SK-MEL-5 (cell line): ENCODE measurements at regions not wholly inside any gene's neighbourhood (a gene's known extent, or its start where the extent isn't known, plus 50 kb on each side); places are given as distances from the start of the nearest gene placed in this dataset.
A peak's percentile ranks its signal among the peaks of the same experiment; 100 is the strongest.
"Not testable (repeated sequence)": the region's sequence is repeated elsewhere in the genome, so short reads cannot be mapped to it uniquely, and the experiment has no call there.

Experiments
- DNase-seq: peaks from one replicate; pipeline ENCODE4 v3.0.0-alpha.2; 2016; ENCODE audit warnings: low read depth, low spot score
- in situ Hi-C: cut with HindIII; loops from 2 replicates; pipeline ENCODE4 v1.10.0; 2016; ENCODE audit warnings: low sequenced_read_pairs, high pct_unique_total_duplicates, low pct_unique_long_range_greater_than_20kb

DNA sequence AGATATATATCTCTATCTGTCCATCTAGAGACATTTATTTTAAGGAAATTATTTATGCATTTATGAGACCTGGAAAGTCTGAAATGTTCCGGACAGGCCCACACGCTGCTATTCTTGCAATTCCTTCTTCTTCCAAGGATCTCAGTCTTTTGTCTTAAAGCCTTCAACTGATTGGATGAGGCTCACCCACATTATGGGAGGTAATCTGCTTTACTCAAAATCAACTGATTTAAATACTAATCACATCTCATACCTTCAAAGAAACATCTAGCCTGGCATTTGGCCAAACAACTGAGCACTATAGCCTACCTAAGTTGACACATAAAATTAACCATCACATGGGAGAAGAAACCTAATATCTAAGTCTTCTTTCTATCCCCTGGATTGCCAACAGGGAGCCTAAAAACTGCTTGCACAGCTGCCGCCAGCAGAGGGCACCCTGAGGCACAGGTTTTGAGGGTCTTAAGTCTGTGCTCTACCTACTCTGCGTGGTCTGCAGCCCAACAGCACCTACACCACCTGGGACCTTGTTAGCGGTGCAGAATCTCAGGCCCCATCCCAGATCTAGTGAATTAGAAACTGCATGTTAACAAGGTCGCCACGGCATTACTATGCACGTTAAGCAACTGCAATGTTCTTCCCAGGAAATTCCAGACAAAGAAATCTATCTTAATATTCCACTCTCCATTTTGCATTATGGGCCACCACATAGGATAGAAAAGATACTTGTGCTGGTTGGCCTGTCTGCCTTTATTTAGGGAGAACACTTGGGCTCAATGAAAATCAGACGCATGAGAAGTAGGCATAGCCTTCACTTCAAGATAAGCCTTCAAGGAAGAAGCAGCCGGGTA lies 249.7 kb downstream of the FOXG1 start:
- in situ Hi-C loops: no loop called here

DNA sequence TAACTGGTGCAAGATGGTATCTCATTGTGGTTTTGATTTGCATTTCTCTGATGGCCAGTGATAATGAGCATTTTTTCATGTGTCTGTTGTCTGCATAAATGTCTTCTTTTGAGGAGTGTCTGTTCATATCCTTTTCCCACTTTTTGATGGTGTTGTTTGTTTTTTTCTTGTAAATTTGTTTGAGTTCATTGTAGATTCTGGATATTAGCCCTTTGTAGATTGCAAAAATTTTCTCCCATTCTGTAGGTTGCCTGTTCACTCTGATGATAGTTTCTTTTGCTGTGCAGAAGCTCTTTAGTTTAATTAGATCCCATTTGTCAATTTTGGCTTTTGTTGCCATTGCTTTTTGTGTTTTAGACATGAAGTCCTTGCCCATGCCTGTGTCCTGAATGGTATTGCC lies 256.9 kb downstream of the FOXG1 start:
- DNase-seq, in situ Hi-C loops: not testable (repeated sequence)

More for the DNA sequence above, 249.7 kb downstream of the FOXG1 start:
- DNase-seq: peak; percentile 57

DNA sequence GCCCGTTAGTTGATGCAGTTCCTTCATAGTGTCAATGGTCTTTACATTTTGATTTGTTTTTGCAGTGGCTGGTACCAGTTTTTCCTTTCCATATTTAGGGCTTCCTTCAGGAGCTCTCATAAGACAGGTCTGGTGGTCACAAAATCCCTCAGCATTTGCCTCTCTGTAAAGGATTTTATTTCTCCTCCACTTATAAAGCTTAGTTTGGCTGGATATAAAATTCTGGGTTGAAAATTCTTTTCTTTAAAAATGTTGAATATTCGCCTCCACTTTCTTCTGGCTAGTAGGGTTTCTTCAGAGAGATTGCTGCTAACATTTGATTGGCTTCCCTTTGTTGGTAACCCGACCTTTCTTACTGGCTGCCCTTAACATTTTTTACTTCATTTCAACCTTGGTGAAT lies 260.9 kb downstream of the FOXG1 start:
- DNase-seq, in situ Hi-C loops: not testable (repeated sequence)

DNA sequence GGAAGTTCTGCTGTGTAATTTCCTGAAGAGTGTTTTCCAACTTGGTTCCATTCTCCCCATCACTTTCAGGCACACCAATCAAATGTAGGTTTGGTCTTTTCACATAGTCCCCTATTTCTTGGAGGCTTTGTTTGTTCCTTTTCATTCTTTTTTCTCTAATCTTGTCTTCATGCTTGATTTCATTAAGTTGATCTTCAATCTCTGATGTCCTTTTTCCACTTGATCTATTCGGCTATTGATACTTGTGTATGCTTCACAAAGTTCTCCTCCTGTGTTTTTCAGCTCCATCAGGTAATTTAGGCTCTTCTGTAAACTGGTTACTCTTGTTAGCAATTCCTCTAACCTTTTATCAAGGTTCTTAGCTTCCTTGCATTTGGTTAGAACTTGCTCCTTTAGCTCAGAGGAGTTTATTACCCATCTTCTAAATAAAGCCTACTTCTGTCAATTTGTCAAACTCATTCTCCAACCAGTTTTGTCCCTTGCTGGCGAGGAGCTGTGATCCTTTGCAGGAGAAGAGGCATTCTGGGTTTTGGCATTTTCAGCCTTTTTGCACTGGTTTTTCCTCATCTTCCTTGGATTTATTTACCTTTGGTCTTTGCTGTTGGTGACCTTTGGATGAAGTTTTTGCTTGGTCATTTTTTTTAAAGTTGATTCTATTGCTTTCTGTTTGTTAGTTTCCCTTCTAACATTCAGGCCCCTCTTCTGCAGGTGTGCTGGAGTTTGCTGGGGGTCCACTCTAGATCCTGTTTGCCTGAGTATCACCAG lies 261.5 kb downstream of the FOXG1 start:
- in situ Hi-C loops, DNase-seq: not testable (repeated sequence)

DNA sequence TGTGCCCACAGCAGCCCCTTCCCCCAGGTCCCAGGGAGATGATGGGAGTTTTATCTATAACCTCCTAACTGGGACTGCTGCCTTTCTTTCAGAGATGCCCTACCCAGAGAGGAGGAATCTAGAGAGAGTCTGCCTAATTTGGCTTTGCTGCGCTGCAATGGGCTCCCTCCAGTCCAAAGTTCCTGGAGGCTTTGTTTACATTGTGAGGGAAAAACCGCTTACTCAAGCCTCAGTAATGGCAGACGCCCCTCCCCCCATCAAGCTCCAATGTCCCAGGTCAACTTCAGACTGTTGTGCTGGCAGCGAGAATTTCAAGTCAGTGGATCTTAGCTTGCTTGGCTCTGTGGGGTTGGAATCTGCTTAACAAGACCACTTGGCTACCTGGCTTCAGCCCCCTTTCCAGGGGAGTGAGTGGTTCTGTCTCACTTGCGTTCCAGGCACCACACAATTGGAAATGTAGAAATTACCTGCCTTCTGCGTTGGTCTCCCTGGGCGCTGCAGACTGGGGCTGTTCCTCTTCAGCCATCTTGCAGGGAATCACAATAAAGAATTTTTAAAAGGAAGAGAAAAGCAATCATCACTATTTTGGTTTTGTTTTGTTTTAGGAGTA lies 262.5 kb downstream of the FOXG1 start:
- no peak for DNase-seq
- in situ Hi-C loops: no loop called here

DNA sequence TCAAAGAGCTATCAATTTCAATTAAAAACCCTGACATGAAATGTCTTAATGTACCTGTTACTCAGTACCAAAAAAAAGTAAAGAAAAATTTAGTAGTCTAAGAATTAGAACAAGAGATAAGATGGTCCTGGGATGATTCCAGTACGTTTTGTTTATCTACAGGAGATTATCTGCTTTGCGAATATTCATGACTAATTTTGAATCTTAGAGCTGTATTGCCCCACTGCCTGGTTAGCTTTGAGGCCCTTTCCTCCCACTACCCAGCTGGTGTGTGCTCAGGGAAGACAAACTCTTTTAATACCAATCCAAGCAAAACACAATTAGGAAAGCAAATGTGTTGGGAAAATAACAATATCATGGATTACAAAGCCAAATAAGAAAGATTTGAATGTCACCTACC lies 263.5 kb downstream of the FOXG1 start:
- in situ Hi-C loops: no loop called here
- no peak for DNase-seq

DNA sequence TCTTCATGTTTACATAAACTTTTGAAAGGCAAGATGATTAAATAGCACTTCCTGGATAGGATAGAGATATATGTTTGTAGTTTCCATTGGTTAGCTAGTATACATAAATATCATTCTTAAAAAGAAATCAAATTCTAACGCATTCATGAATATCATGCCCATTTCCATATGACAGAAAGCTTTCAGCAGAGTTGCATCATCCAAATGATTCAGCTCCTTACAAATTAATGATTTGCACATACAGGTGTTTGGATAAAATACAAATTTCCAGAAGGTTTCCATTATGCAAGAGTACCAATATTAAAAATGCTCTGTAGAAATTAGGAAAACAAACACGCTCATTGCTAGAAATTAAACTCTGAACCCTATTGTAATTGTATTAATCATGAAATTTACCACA lies 264.4 kb downstream of the FOXG1 start:
- DNase-seq: no peak
- in situ Hi-C loops: no loop called here

DNA sequence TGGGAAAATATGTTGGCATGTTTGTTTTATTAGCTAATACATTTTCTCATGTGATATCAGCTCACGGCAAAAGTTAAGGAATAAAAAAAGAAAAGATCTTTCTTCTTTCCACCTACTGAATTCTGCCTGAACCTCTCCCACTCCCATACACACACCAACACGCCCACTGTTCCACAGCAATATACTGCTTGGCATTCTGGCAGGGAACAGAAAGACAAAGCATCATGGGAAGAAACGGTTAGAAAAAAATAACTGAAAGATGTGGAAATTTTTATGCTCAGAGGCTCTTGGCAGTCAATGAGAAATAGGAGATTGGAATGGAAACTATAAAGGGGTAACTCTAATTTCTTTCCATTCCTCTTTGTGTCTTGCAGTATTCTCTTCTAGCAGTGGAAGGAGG lies 268.5 kb downstream of the FOXG1 start:
- in situ Hi-C loops: no loop called here
- no peak for DNase-seq

DNA sequence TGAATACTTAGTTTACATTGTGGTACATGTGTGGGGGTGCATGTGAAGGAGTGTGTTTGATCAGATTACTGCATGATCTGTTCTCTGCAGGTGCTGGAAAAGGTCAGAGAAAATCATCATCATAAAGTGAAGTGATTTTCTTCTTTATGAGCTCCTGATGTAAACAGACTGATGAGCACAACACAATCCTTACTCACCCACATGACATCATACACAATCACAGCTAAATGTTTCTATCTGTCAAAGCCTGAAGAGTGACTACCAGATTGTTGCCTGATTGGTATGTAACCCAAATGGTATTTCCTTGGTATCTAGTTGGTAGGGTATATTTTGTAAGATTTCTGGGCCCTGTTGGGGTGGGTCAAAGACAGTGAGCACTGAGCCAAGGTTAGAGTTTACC lies 270.8 kb downstream of the FOXG1 start:
- no peak for DNase-seq
- in situ Hi-C loops: no loop called here

DNA sequence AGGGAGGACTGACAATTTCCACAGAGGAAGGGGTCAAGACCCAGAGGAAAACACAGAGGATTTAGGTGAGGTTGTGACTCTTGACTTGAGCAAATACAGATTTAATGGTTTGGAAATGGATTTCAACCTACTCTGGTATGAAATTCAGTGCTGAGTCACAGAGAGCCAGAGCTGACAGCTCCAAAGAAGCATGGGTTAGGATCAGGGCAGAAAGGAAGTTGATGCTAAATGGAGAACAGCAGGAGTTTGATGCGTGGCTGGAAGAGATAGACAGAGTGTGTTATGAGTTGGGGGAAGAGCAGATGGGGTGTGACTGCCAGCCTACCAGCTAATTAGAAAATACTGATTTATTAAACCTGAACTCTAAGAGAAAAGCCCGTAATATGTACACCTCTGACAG lies 272.6 kb downstream of the FOXG1 start:
- DNase-seq: no peak
- in situ Hi-C loops: no loop called here

DNA sequence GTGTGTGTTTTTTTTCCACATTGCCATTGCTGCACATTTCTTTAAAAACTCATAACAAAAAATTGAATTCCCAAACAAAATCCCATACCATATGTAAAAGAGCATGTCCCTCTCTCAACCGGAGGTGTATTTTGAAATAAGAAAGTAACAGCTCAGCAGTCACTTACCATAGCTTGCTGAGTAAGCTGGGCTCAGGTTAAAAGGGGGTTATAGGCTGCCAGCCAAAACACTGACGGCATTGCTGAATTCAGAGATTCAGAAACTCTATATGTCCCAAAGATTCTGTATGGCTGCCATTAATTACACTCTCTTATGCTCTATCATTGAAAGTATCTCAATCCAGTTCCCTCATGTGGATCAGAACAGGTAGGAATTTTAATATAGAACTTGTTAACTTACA lies 276.0 kb downstream of the FOXG1 start:
- no peak for DNase-seq
- in situ Hi-C loops: no loop called here

DNA sequence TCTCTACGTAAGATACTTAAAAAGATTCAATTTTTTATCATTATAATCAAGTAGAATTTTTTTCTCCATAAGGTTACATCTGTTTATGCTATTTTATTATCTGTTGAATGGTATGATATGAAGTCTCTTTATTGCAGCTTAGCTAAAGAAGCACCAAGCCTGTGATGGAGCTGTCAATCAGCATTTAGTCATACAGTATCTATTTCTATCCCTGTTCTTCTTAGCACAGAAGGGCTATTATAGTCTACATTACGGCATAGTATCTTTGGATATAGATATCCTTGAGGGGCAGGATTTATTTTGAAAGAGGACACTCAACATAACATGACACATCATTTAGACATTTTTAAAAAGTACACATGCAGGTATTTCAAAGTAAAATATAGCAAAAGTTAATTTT lies 277.1 kb downstream of the FOXG1 start:
- in situ Hi-C loops: no loop called here
- no peak for DNase-seq

DNA sequence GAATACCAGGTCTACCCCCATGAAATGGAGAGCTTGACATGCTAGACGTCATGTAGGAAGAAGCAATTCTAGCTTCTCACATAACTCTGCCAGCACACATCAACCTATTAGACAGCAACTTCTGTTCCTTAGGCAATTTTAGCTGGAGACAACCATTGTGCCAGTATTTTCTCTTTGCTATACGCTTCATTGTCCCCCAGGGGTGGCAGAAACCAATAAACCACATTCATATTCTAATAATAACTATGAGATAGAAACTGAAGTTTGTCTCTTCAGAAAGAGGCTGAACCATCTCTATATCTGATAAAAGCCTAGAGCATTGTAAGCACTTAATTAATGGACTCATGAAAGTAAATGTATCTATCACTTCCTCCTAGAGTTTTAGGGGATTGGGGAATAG lies 278.6 kb downstream of the FOXG1 start:
- in situ Hi-C loops: no loop called here
- no peak for DNase-seq

DNA sequence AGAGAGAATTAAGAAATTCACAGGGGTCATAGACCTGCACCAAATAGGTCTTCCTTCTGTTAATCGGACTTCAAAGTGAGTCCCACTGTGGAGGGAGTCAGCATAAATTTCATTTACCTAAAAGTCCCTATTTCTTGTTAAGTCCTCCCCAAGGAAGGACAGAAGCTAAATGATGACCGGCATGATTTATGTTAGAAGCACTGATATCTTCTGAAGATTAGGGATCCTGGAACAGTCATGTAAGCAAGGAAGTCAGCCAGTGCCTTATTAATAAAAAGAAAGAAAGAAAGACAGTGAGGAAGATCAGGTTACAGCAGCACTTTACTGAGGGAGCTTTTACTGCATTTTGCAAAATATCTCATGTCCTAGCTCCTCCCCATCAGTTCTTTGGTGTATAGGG lies 287.5 kb downstream of the FOXG1 start:
- in situ Hi-C loops: no loop called here
- no peak for DNase-seq

DNA sequence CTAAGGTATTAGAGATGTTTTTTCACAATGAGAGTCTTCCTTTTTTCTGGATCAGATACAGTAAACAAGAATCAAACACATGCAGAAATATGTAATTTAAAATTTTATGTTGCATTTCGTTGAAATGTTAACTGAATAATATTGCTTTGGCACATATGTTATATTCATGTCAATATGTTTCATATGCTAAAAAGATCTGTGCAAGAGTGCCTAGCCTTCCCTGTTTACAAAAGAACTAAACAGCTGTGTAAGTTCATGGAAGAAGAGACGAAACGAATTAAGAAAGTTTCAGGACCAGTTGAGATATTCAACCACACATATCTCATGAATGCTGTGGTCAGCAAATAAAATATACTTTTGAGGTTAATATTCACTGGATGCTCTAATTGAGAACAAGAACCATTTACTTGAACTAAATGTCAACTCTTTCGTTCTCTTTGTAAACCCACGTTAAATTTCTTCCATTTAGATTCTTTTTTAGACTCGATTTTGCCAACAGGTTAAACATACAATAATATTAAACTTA lies 289.5 kb downstream of the FOXG1 start:
- no peak for DNase-seq
- in situ Hi-C loops: no loop called here

DNA sequence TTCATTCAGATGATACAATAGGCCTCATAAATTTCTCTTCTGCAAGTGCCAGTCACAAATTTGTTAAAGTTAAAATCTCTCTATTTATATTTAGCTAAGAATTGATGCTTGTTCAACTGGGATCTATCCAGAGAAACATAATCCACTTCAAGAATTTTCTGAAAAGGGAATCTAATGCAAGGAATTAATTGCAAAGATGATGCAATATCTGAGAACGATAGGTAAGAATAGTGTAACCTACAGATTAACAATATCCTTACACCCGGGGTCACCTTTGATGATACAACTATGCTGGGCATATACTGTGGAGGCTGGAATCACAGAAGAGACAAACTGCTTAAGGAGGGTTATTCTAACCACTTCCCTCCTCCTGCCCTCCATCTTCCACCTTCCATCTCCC lies 295.1 kb downstream of the FOXG1 start:
- no peak for DNase-seq

DNA sequence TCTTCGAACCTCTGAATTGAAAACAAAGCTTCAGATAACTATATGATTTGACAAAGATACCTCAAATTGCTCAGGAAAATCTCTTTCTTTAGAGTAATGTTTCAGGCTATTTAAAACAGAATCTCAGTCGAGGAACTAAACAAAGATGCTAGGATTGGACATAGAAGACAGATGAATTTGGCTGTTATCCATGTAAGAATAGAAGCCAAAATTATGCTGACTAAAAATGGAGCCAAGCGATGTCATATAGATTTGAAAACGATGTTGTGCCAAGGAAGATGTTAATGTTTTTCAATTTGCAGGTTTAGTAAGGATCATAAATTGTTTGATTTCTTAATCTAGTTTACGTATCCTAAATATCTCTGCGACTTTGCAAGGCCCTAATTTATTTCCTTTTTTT lies 295.9 kb downstream of the FOXG1 start:
- no peak for DNase-seq
- in situ Hi-C loops: no loop called here

More for the DNA sequence above, 295.1 kb downstream of the FOXG1 start:
- in situ Hi-C loops: no loop called here

DNA sequence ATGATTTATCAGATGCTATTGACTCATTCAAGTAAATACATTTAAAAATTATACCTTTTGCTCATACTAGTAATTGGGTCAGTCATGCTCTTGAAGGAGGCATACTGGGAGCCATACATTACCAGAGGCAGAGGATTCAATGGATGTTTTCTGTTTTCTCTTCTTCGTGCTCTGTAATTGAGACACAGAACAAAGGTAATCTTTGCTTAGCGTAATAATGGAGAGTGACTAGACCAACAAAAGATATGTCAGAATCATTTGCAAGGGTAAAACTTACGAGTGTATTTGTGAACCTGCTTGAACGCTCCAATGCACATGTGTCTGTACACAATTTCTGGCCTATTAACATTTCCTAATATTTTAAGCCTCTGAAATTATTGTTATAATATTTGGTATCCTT lies 296.4 kb downstream of the FOXG1 start:
- in situ Hi-C loops: no loop called here
- DNase-seq: no peak
